ENCODE measurements at regions not wholly inside any gene's neighbourhood (a gene's known extent, or its start where the extent isn't known, plus 50 kb on each side); places are given as distances from the start of the nearest gene placed in this dataset.

GRCh38 chr9:129235931-129236331 is 57.9 kb upstream of the IER5L start:
- TF ChIP-seq CTCF (IDR thresholded peaks at IDR 0.05) (no peak), ZFX (IDR thresholded peaks at IDR 0.05; ENCODE audit: borderline replicate concordance) (no peak)

All from 22Rv1 (cell line).